Muscle layer of duodenum (tissue), 2 donors: ENCODE measurements at regions not wholly inside any gene's neighbourhood (a gene's known extent, or its start where the extent isn't known, plus 50 kb on each side); places are given as distances from the start of the nearest gene placed in this dataset.

Experiments used
- H3K27ac ChIP-seq: one replicate; pipeline ENCODE4 v1.7.0; 2013; ENCODE audit warnings: mild to moderate bottlenecking, low read length
- H3K27me3 ChIP-seq: one replicate; pipeline ENCODE4 v1.7.0; 2013; ENCODE audit warnings: low read depth, mild to moderate bottlenecking, control low read depth, low read length
- H3K36me3 ChIP-seq, 2 donors: one replicate each; pipeline ENCODE4 v1.7.0; 2013; ENCODE audit warnings: low read length in 2 of 2, control low read depth in 1 of 2, mild to moderate bottlenecking in 1 of 2; ENCODE audit not compliant: insufficient read depth in 2 of 2, control insufficient read depth in 1 of 2
- H3K4me1 ChIP-seq, 2 donors: one replicate each; pipeline ENCODE4 v1.7.0; 2013; ENCODE audit warnings: low read length in 2 of 2, mild to moderate bottlenecking in 2 of 2, control low read depth in 1 of 2, moderate library complexity in 1 of 2; ENCODE audit not compliant: insufficient read depth in 2 of 2, control insufficient read depth in 1 of 2
- H3K4me3 ChIP-seq, 2 donors: one replicate each; pipeline ENCODE4 v1.7.0; 2013; ENCODE audit warnings: low read length in 2 of 2, low read depth in 1 of 2, mild to moderate bottlenecking in 1 of 2
- H3K9me3 ChIP-seq, 2 donors: one replicate each; pipeline ENCODE4 v1.7.0; 2013; ENCODE audit warnings: low read length in 2 of 2, control low read depth in 1 of 2, mild to moderate bottlenecking in 1 of 2; ENCODE audit not compliant: control insufficient read depth in 1 of 2
- donor health status: healthy.

DNA sequence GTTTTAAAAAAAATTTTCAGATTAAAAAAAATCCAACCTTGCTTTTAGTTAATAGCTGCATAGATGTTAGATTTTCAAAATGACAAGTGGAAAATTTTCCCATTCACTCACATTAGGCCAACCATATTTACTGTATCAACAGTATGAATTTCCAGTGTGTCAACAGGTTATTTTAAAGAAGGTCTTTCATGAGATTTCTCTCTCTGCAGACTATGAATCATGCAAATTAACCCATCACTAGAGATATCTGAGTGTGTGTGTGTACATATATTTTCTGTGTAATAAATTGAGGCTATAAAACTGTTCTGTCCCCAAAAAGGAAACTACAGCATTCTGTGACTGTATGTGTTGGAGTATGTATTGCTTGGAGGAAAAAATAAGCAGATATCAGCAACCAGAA lies 305.6 kb downstream of the ARL4A start:
- Histone ChIP-seq H3K27ac (no peak overlapping the region), H3K4me1 (no peaks in the 10 kb centered on the region), H3K4me3 (no peak overlapping the region), H3K27me3 (no peaks in the 10 kb centered on the region), H3K36me3 (no peaks in the 10 kb centered on the region), H3K9me3 (no peaks in the 10 kb centered on the region)

DNA sequence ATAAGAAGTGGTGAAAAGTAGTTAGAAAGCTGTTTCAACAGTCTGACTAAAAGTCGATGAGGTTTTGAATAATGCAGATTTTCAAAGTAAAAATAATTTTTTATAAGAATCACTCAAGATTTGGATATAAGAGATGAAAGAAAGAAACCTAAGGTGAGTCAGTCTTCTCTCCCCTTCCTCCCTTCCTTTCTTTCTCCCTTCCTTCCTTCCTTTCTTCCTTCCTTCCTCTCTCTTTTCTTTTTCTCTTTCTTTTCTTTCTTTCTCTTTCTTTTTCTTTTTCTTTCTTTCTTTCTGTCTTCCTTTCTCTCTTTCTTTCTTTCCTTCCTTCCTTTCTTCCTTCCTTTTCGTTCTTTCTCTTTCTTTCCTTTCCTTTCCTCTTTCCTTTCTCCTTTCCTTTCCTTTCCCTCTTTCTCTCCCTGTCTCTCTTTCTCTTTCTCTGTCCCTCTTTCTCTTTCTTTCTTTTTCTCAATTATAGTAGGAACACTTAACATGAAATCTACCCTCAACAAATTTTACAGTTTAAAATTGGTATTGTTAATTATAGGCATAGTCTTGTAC lies 308.6 kb downstream of the ARL4A start:
- Histone ChIP-seq H3K4me3 (no peak overlapping the region), H3K4me1 (no peaks in the 10 kb centered on the region)

DNA sequence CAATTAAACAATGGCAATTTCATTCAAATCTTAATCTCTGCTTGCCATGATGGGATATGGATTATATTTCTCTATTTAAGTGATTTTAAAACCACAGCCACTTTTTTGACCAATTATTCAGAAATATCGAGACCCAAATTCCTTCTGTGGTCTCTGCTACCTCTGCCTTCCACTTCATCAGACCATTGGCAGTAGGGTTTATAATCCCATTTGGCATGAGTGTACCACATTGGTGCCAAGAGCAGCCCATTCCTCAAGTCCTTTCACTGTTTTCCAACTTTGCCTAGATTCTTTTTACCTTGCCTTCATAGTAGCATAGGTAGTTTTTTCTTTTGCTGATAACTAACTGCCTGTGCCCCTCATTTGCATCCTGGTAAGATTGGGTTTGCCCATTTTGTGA lies 319.9 kb downstream of the ARL4A start:
- Histone ChIP-seq H3K4me1 (no peaks in the 10 kb centered on the region), H3K9me3 (peaks cover 0 to 8% of the 10 kb centered on the region in 2 donors), H3K27ac (no peak overlapping the region), H3K36me3 (no peaks in the 10 kb centered on the region), H3K27me3 (no peaks in the 10 kb centered on the region), H3K4me3 (no peak overlapping the region)

More for the DNA sequence above, 308.6 kb downstream of the ARL4A start:
- Histone ChIP-seq H3K27me3 (no peaks in the 10 kb centered on the region), H3K27ac (no peak overlapping the region), H3K9me3 (no peaks in the 10 kb centered on the region), H3K36me3 (no peaks in the 10 kb centered on the region)

DNA sequence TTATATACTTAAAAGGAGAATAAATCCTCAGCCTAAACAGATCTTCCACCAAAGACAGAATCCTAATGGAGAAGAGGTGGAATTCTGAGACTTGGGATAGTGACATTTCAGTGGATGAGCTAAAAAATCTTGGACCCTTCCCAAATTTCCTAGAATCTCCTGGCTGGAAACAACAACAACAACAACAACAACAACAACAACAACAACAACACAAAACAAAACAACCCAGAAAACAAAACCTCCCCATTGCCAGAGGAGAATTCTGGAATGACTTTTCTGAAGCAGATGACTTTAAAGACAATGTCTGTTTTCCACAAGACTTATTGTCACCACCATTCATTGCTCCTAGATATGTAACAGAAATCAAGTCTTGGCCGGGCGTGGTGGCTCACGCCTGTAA lies 322.1 kb downstream of the ARL4A start:
- Histone ChIP-seq H3K4me3 (no peak overlapping the region), H3K4me1 (no peaks in the 10 kb centered on the region), H3K9me3 (no peaks in the 10 kb centered on the region), H3K27ac (no peak overlapping the region), H3K36me3 (no peaks in the 10 kb centered on the region), H3K27me3 (no peaks in the 10 kb centered on the region)

DNA sequence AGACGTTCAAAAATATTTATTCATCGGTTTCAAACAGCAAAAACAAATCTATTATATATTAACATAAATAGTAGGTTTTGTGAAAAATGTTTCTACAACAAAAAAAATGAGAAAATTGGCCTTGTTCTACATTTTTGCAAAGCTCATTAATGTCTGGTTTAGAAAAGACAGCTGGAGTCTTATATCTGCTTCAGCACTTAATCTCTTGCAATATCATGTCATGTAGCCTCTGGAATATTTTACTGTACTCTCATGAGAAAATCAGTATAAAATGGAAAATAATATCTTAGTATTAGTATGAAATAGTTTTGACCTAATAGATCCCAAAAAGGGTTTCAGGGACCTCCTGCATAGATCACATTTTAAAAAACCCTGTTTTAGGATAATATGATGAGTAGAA lies 326.6 kb downstream of the ARL4A start:
- no peaks in the 10 kb centered on the region for H3K9me3 ChIP-seq
- no peaks in the 10 kb centered on the region for H3K4me1 ChIP-seq
- no peak overlapping the region for H3K4me3 ChIP-seq
- H3K36me3 ChIP-seq = no peaks in the 10 kb centered on the region
- no peak overlapping the region for H3K27ac ChIP-seq
- no peaks in the 10 kb centered on the region for H3K27me3 ChIP-seq

DNA sequence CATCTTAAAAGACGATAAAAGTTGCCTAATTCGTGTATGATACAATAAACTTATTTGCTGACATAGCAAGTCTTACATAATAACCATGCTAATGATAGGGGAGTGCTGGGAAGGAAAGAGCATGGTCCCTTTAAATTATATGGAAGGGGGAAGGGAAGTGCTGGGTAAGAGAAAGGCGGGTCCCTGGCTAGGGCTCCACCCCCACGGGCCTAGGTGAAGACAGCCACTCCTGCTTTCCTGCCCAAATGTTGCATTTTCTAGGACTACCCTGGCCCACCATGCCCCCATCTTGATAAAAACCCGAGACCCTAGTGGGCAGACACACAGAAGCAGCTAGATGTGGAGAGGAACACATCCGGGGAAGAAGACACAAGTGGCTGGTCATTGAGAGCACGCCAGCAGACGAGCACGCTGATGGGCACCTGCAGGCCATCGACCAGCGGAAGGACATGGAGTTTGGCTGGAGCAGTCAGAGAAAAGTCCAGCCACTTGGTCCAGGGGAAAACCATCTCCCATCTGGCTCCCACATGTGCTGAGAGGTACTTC lies 328.7 kb downstream of the ARL4A start:
- H3K4me1 ChIP-seq = no peaks in the 10 kb centered on the region
- no peaks in the 10 kb centered on the region for H3K9me3 ChIP-seq
- no peak overlapping the region for H3K4me3 ChIP-seq
- no peaks in the 10 kb centered on the region for H3K27me3 ChIP-seq
- no peaks in the 10 kb centered on the region for H3K36me3 ChIP-seq
- H3K27ac ChIP-seq = no peak overlapping the region

DNA sequence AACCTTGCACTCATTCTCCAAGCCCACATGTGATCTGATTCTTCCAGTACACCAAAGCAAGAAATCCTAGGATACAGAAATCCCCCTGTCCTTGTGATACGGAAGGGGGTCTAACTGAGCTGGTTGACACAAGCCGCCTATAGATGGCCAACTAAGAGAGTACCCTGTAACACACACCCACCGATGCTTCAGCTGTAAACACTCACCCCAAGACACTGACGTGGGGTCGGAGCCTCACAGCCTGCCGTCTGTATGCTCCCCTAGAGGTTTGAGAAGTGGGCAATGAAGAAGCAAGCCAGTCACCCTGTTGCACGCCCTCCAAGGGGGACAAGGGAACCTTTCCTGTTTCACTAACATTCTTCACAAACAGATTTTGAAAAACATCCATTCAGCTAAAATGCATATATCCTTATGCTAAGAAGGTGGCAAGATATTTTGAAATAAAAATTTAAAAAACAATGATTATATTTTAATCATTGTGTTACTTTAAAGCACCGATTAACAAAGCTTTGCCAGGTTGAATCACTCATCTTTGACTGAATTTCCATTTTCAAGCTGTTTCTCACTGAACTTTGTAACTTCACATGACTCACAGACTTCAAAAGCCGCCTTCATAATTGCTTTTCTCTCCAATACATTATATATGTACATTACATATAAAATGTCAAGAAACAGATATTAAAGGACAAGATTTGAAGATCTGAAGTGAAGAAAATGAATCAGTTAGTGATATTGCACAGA lies 329.3 kb downstream of the ARL4A start:
- H3K4me1 ChIP-seq = no peaks in the 10 kb centered on the region
- no peak overlapping the region for H3K27ac ChIP-seq
- no peaks in the 10 kb centered on the region for H3K9me3 ChIP-seq
- H3K4me3 ChIP-seq = no peak overlapping the region
- H3K36me3 ChIP-seq = no peaks in the 10 kb centered on the region
- no peaks in the 10 kb centered on the region for H3K27me3 ChIP-seq

DNA sequence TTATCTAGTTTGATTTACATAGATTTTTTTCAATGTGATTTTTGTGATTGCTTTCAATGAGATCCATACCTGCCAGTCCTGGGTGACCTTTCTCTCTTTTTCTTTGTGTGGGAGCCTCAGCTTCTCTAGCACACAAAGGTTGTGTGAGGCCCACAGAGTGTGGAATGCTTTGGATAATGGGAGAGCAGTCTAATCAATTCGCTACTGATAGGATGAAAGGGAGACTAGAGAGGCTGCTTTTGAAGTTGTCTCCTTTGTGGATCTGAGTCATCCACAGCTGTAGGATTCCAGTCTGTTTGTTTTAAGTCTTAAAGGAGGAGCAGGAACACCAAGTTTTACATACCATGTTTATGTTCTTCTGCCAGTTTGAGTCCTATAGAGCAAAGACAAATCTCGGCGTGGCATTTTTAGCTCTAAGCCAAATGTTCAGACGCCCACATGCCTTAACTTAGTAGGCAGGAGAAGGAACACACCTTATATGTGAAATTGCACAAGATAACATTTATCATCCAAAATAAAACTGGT lies 330.0 kb downstream of the ARL4A start:
- H3K27ac ChIP-seq = no peak overlapping the region
- no peaks in the 10 kb centered on the region for H3K27me3 ChIP-seq
- H3K9me3 ChIP-seq = no peaks in the 10 kb centered on the region
- H3K4me1 ChIP-seq = no peaks in the 10 kb centered on the region
- H3K4me3 ChIP-seq = no peak overlapping the region
- H3K36me3 ChIP-seq = no peaks in the 10 kb centered on the region

DNA sequence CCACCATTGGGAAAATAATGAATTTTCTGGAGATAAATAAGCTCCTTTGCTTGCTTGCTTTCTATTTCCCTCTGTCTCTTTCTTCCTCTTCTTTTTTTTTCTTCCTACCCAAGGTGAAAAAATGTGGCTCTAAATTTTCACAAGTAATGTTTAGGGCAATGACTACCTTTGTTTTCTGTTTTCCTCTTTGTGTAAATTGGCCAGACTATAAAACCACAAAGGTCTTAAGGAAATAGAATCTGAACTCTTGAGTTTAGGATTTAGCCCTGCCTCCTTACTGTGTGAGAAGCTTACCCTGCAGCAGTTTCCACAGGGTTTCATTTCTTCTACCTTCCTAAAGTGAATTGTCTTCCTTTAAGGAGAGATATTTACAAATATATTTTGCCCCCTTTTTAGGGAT lies 330.4 kb downstream of the ARL4A start:
- H3K4me1 ChIP-seq = no peaks in the 10 kb centered on the region
- H3K36me3 ChIP-seq = no peaks in the 10 kb centered on the region
- no peaks in the 10 kb centered on the region for H3K27me3 ChIP-seq
- H3K9me3 ChIP-seq = no peaks in the 10 kb centered on the region
- H3K4me3 ChIP-seq = no peak overlapping the region
- H3K27ac ChIP-seq = no peak overlapping the region

DNA sequence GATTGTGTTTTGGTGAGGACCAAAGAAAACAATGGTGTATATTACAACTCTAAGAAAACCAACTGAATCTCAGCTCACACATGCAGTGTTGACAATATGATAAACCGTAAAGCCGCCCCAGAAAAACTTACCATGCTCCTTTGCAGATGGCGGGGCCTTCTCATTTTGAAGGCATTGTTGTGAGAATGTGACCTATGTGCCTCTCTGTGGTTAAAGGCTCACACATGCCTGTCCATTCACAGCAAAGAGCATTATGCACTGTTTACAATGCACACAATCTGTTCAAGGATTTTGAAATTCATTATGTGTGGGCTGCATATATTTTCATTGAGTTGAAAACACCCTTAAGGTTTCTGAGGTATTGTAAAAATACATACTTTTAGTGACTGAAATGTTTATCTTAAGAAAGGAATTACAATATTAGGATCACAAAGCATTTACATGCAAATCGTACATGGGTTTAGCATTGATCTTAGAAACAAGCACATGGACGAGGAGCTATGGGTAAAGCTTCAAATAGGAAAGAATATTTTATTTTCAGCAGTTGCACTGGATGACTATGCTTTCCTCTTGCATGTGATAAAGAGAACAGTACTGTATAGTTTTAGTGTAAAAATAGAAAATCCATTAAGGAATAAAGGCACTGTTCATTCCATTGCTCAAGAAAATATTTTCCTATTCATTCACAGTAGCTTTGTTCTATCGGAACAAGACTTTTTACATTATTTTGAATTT lies 334.3 kb downstream of the ARL4A start:
- Histone ChIP-seq H3K36me3 (no peaks in the 10 kb centered on the region), H3K27ac (no peak overlapping the region), H3K4me3 (no peak overlapping the region), H3K27me3 (no peaks in the 10 kb centered on the region), H3K9me3 (no peaks in the 10 kb centered on the region), H3K4me1 (no peaks in the 10 kb centered on the region)

DNA sequence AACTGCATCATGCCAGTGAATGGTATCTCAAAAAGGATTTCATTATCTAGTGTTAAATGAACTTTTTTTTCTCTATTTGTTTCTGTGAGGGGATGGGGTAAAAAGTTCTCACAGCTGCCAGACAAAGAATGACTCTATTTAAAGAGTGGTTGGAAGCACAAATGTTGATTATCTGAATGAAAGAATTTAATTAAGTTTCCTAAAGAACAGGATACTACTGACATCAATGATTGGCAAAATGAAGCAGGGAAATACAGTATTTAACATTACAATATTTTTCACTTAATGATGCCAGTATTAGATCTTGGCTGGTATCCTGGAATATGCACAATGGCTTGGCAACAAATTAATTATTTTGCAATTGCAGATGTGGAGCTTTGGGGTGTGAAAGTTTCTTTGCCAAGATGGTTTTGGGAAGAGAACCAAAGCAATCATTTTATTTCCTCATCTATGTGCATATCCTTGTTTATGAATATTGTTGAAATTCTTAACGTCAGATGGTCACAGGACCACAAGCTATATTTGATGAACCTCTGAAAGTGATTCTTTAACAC lies 336.8 kb downstream of the ARL4A start:
- H3K4me3 ChIP-seq = no peak overlapping the region

More for the DNA sequence above, 336.8 kb downstream of the ARL4A start:
- H3K4me1 ChIP-seq = no peaks in the 10 kb centered on the region
- no peaks in the 10 kb centered on the region for H3K9me3 ChIP-seq
- no peaks in the 10 kb centered on the region for H3K27me3 ChIP-seq
- no peak overlapping the region for H3K27ac ChIP-seq
- H3K36me3 ChIP-seq = no peaks in the 10 kb centered on the region
